ENCODE measurements at regions not wholly inside any gene's neighbourhood (a gene's known extent, or its start where the extent isn't known, plus 50 kb on each side); places are given as distances from the start of the nearest gene placed in this dataset.
"Not testable (repeated sequence)": the region's sequence is repeated elsewhere in the genome, so short reads cannot be mapped to it uniquely, and the experiment has no call there.

DNA sequence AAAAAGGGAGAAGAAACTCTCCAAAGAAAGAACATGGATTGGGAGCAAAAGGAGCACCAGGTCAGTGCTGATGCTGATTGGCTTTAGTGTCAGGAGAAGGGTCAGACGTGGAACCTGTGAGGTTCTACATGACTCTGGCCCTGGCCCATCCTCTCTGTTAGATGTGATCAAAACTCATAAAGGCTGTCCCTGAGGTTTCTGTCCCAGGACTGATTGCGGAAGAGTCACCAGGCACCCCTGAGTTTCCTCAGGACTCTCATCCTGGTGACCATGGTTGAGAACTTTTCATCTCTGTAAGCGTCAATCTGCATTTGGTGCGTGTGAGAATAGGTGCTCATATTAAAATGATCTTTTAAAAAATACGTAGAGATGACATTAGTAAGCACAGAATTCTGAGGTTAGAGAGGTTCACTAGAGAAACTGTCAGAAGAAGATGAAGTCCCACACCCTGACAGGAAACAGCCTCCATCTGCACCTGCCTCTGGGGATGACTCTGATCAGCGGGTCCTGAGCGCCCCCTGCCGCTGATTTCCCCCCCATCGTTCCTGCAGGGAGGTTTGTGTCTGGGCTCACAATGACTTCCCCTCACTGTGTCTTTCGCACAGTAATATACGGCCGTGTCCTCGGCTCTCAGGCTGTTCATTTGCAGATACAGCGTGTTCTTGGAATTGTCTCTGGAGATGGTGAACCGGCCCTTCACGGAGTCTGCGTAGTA lies 741.8 kb downstream of the TMEM121 start:
- no peaks in the 10 kb centered on the region for H3K27me3 Mint-ChIP-seq (ENCODE audit: unreplicated experiment)
- DNase-seq (ENCODE audit: extremely low spot score, unreplicated experiment), result no peak
- peaks cover 2% of the 10 kb centered on the region for H3K36me3 Mint-ChIP-seq (ENCODE audit: unreplicated experiment)
- no peak overlapping the region for H3K27ac Mint-ChIP-seq (ENCODE audit: unreplicated experiment)
- TF ChIP-seq, protein P1, sequence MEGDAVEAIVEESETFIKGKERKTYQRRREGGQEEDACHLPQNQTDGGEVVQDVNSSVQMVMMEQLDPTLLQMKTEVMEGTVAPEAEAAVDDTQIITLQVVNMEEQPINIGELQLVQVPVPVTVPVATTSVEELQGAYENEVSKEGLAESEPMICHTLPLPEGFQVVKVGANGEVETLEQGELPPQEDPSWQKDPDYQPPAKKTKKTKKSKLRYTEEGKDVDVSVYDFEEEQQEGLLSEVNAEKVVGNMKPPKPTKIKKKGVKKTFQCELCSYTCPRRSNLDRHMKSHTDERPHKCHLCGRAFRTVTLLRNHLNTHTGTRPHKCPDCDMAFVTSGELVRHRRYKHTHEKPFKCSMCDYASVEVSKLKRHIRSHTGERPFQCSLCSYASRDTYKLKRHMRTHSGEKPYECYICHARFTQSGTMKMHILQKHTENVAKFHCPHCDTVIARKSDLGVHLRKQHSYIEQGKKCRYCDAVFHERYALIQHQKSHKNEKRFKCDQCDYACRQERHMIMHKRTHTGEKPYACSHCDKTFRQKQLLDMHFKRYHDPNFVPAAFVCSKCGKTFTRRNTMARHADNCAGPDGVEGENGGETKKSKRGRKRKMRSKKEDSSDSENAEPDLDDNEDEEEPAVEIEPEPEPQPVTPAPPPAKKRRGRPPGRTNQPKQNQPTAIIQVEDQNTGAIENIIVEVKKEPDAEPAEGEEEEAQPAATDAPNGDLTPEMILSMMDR (IDR thresholded peaks at IDR 0.05), result no peak
- no peaks in the 10 kb centered on the region for H3K4me1 Mint-ChIP-seq (ENCODE audit: unreplicated experiment)
- peaks cover 50% of the 10 kb centered on the region for H3K9me3 Mint-ChIP-seq (ENCODE audit: unreplicated experiment)
- no peak overlapping the region for H3K4me3 Mint-ChIP-seq (ENCODE audit: unreplicated experiment)

DNA sequence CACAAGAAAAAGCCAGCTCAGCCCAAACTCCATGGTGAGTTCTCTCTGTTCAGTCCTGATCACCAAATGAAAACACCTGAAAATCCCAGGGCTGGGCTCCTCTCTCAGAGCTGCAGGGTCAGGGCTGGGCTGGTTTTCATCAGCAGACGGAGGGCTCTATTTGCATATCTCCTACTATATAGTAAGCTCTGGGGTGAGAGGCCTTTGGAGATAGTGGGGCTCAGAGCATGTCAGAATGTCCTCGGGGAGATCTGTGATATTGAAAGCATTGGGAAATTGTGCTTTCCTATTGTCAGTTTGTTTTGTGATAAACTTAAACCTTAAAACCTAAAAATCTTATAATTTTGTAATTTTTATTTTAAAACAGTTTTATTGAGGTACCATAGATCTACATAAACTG lies 742.6 kb downstream of the TMEM121 start:
- H3K27me3 Mint-ChIP-seq (ENCODE audit: unreplicated experiment), result no peaks in the 10 kb centered on the region
- no peaks in the 10 kb centered on the region for H3K4me1 Mint-ChIP-seq (ENCODE audit: unreplicated experiment)
- H3K9me3 Mint-ChIP-seq (ENCODE audit: unreplicated experiment), result peaks cover 46% of the 10 kb centered on the region
- H3K36me3 Mint-ChIP-seq (ENCODE audit: unreplicated experiment), result peaks cover 2% of the 10 kb centered on the region
- TF ChIP-seq, protein P1 (IDR thresholded peaks at IDR 0.05), result no peak
- H3K4me3 Mint-ChIP-seq (ENCODE audit: unreplicated experiment), result no peak overlapping the region
- no peak for DNase-seq (ENCODE audit: extremely low spot score, unreplicated experiment)
- H3K27ac Mint-ChIP-seq (ENCODE audit: unreplicated experiment), result no peak overlapping the region

DNA sequence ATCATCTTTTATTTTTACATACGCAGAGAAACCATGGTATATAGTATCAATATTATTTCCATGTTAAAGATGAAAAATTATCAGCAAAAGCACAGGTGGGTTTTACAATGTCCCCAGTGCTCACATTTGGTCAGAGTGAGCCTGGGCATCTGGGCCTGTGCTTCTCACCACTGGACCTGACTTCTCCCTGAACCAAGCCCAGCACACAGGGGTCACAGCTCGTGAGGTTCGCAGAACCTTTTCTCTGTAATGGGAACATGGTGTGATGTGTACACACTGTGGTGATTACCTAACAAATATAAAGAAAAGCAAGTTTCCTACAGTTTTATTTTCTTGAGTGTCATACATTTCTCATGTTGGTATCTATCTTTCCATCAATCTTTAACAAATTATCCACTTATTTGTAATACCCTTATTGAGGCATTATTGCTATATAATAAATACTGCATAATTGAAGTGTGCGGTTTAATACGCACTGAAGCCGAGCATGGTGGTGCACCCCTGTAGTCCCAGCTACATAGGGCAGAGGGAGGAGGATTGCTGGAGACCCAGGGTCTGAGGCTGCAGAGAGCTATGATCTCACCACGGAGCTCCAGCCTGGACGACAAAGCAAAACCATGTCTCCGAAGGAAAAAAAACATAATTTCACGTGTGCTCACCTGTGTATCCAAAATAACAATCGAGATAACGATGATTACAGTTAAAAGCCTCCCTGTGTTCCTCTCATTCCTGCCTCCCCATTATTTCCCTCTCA lies 743.2 kb downstream of the TMEM121 start:
- TF ChIP-seq, protein P1 (IDR thresholded peaks at IDR 0.05), result no peak
- Mint-ChIP-seq H3K27ac (ENCODE audit: unreplicated experiment) (no peak overlapping the region), H3K27me3 (ENCODE audit: unreplicated experiment) (no peaks in the 10 kb centered on the region), H3K4me3 (ENCODE audit: unreplicated experiment) (no peak overlapping the region), H3K36me3 (ENCODE audit: unreplicated experiment) (peaks cover 2% of the 10 kb centered on the region), H3K4me1 (ENCODE audit: unreplicated experiment) (no peaks in the 10 kb centered on the region), H3K9me3 (ENCODE audit: unreplicated experiment) (peaks cover 43% of the 10 kb centered on the region)
- DNase-seq (ENCODE audit: extremely low spot score, unreplicated experiment), result no peak

DNA sequence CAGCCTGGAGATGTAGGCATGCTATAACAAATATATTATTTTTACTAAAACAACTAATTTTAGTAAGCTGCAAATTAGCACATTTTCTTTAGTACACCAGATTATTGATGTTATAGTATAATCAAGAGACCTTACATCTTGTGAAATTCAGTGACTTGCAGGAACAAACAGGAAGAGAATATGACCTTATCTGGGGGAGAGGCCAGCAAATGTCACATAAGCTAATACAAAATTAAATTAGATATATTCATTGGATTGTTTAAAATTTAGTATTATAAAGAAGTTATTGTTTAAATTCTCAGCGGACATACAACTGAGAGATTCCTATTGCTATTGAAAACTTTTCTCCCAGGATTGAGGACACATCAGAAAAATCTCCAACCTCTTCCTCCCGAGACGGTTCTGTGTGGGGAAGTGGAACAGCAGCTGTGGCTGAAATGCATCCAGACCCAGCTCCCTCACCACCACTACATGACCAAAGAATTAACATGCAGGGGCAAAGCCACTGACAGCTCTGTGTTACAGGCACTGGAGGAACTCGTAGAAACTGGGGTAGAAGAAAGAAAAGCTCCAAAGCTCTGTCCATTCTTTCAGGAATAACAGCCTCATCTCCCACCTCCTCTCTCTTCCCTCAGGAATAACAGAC lies 744.2 kb downstream of the TMEM121 start:
- H3K36me3 Mint-ChIP-seq (ENCODE audit: unreplicated experiment); H3K4me3 Mint-ChIP-seq (ENCODE audit: unreplicated experiment); H3K4me1 Mint-ChIP-seq (ENCODE audit: unreplicated experiment); H3K27ac Mint-ChIP-seq (ENCODE audit: unreplicated experiment); H3K27me3 Mint-ChIP-seq (ENCODE audit: unreplicated experiment); DNase-seq (ENCODE audit: extremely low spot score, unreplicated experiment): not testable (repeated sequence)
- peaks cover 39% of the 10 kb centered on the region for H3K9me3 Mint-ChIP-seq (ENCODE audit: unreplicated experiment)

DNA sequence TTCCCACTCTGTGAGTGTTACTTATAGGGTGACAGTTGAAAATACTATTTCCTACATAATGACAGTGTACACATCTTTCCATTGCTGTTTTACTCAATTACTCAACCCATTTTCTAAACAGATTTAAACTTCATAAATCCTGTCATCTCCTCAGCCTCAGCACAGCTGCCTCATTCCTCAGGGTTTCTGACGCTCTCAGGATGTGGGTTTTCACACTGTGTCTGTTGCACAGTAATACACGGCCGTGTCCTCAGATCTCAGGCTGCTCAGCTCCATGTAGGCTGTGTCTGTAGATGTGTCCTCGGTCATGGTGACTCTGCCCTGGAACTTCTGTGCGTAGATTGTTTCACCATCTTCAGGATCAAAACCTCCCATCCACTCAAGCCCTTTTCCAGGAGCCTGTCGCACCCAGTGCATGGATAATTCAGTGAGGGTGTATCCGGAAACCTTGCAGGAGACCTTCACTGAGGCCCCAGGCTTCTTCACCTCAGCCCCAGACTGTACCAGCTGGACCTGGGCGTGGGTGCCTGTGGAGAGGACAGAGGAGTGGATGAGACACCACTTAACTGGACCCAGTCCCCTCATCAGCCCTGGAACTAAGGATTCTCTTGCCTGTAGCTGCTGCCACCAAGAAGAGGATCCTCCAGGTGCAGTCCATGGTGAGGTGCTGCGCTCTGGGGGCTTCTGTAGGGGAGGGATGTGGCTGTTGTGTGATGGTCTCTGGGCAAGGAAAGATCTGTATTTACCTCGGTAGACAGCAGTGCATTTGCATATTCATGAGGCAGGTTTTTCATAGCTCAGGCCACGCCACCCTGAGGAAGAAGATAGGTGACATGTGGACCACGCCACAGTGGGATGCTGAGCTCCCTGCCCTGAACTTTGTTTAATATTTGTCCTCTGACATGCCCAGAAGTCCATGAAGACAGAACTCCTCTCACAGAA lies 750.2 kb downstream of the TMEM121 start:
- Mint-ChIP-seq H3K27me3 (ENCODE audit: unreplicated experiment) (no peaks in the 10 kb centered on the region), H3K36me3 (ENCODE audit: unreplicated experiment) (no peaks in the 10 kb centered on the region), H3K27ac (ENCODE audit: unreplicated experiment) (no peak overlapping the region), H3K9me3 (ENCODE audit: unreplicated experiment) (peaks cover 63% of the 10 kb centered on the region), H3K4me1 (ENCODE audit: unreplicated experiment) (no peaks in the 10 kb centered on the region), H3K4me3 (ENCODE audit: unreplicated experiment) (no peak overlapping the region)
- TF ChIP-seq, protein P1 (IDR thresholded peaks at IDR 0.05), result no peak
- no peak for DNase-seq (ENCODE audit: extremely low spot score, unreplicated experiment)

Data from osteocyte (in vitro differentiated cells).